GM12874 (cell line): ENCODE measurements at regions not wholly inside any gene's neighbourhood (a gene's known extent, or its start where the extent isn't known, plus 50 kb on each side); places are given as distances from the start of the nearest gene placed in this dataset.

ENCODE experiments used
- CTCF ChIP-seq: IDR thresholded peaks from 2 replicates; pipeline ENCODE4 v1.5.1; 2011; ENCODE audit warnings: low read depth, mild to moderate bottlenecking, control low read depth, low read length, moderate library complexity; ENCODE audit not compliant: insufficient read depth

GRCh38 chr7:23918856-23919255, 208.8 kb downstream of the STK31 start:
- TF ChIP-seq CTCF, result no peak

- TF ChIP-seq CTCF, result no peak
Observed at GRCh38 chr7:23925088-23925487, 215.1 kb downstream of the STK31 start.

GRCh38 chr7:23927709-23928417, 217.8 kb downstream of the STK31 start:
- TF ChIP-seq CTCF, result no peak

- no peak for TF ChIP-seq CTCF
Observed at GRCh38 chr7:23928418-23928775, 218.4 kb downstream of the STK31 start.

- TF ChIP-seq CTCF, result no peak
Observed at GRCh38 chr7:23930312-23930711, 220.3 kb downstream of the STK31 start.

- no peak for TF ChIP-seq CTCF
Observed at GRCh38 chr7:23931633-23932032, 221.6 kb downstream of the STK31 start.

GRCh38 chr7:23938215-23938614, 228.2 kb downstream of the STK31 start:
- TF ChIP-seq CTCF, result no peak

GRCh38 chr7:23938937-23939552, 229.0 kb downstream of the STK31 start:
- TF ChIP-seq CTCF, result peak; percentile 65
